ENCODE measurements at regions not wholly inside any gene's neighbourhood (a gene's known extent, or its start where the extent isn't known, plus 50 kb on each side); places are given as distances from the start of the nearest gene placed in this dataset.

DNA sequence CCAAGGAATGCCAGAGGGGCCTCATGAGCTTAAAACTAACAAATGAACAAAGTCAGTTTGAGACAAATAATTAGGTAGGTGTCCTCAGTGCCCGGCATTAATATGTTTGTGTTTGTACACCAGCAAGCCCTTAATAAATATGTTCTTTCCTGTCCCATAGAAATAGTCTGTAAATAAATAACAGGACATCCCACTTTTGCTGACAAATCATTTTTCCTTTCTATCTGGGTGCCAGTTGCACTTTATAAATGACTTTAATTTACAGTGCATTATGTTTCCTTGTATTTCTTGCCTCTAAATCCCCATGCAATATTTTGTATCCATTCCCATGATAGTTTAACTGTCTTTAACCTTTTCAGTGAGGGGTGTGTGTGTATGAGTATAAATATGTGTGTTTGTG lies 170.3 kb downstream of the CBLN1 start:
- DNase-seq, result no peak
- H3K4me1 ChIP-seq (ENCODE audit: control insufficient read depth in 5 of 5, insufficient read depth in 5 of 5, low read length in 5 of 5), result peaks cover 0 to 3% (median 0%) of the 10 kb centered on the region in 5 donors
- no peak for ATAC-seq (ENCODE audit: insufficient read depth, low FRiP score)
- H3K36me3 ChIP-seq (ENCODE audit: control insufficient read depth in 4 of 4, insufficient read depth in 4 of 4, low read length in 4 of 4), result no peaks in the 10 kb centered on the region
- no peak overlapping the region for H3K4me3 ChIP-seq
- TF ChIP-seq, protein P1, sequence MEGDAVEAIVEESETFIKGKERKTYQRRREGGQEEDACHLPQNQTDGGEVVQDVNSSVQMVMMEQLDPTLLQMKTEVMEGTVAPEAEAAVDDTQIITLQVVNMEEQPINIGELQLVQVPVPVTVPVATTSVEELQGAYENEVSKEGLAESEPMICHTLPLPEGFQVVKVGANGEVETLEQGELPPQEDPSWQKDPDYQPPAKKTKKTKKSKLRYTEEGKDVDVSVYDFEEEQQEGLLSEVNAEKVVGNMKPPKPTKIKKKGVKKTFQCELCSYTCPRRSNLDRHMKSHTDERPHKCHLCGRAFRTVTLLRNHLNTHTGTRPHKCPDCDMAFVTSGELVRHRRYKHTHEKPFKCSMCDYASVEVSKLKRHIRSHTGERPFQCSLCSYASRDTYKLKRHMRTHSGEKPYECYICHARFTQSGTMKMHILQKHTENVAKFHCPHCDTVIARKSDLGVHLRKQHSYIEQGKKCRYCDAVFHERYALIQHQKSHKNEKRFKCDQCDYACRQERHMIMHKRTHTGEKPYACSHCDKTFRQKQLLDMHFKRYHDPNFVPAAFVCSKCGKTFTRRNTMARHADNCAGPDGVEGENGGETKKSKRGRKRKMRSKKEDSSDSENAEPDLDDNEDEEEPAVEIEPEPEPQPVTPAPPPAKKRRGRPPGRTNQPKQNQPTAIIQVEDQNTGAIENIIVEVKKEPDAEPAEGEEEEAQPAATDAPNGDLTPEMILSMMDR (IDR thresholded peaks at IDR 0.05; ENCODE audit: control extremely low read depth, extremely low read depth), result no peak
- H3K9ac ChIP-seq (ENCODE audit: insufficient read depth in 1 of 2, low read length in 2 of 2), result no peak overlapping the region
- H3K27ac ChIP-seq (ENCODE audit: low read depth in 1 of 2, low read length in 1 of 2), result no peak overlapping the region
- H3K27me3 ChIP-seq (ENCODE audit: control insufficient read depth in 3 of 3, insufficient read depth in 3 of 3, low read length in 2 of 3), result peaks cover 0 to 4% (median 0%) of the 10 kb centered on the region in 3 donors
- WGBS, 2 donors, result 72 to 75% methylated on average over 1 of the region's 1 CpG
- peaks cover 0 to 9% (median 0%) of the 10 kb centered on the region in 4 donors for H3K9me3 ChIP-seq (ENCODE audit: control insufficient read depth in 4 of 4, insufficient read depth in 3 of 4, low read length in 3 of 4)

DNA sequence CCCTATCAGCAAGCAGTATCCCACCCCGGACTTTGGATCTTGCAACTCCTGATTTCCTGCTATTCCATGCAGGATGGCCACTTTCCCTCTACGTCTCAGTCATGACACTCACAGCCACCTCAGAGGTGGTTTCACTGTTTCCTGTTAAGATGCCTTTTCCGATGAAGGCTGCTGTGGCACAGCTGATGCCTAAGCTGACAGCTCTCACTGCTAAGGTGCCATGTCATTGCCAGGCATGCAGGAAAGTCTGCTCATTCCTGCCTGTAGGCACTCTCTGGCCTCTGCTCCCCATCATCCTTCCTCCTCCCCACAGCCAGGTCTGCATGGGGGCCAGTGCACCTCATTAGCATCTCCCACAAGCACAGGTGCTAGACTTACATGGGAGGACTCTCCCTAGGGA lies 173.0 kb downstream of the CBLN1 start:
- WGBS, 2 donors, result 74 to 77% methylated on average over 3 of the region's 3 CpGs
- ATAC-seq (ENCODE audit: insufficient read depth, low FRiP score) (no peak), DNase-seq (no peak)
- Histone ChIP-seq H3K9ac (ENCODE audit: insufficient read depth in 1 of 2, low read length in 2 of 2) (no peak overlapping the region), H3K27me3 (ENCODE audit: control insufficient read depth in 3 of 3, insufficient read depth in 3 of 3, low read length in 2 of 3) (peaks cover 0 to 4% (median 0%) of the 10 kb centered on the region in 3 donors), H3K4me3 (no peak overlapping the region), H3K4me1 (ENCODE audit: control insufficient read depth in 5 of 5, insufficient read depth in 5 of 5, low read length in 5 of 5) (peaks cover 0 to 3% (median 0%) of the 10 kb centered on the region in 5 donors), H3K27ac (ENCODE audit: low read depth in 1 of 2, low read length in 1 of 2) (no peak overlapping the region), H3K9me3 (ENCODE audit: control insufficient read depth in 4 of 4, insufficient read depth in 3 of 4, low read length in 3 of 4) (peaks cover 0 to 5% (median 0%) of the 10 kb centered on the region in 4 donors), H3K36me3 (ENCODE audit: control insufficient read depth in 4 of 4, insufficient read depth in 4 of 4, low read length in 4 of 4) (no peaks in the 10 kb centered on the region)
- TF ChIP-seq, protein P1 (IDR thresholded peaks at IDR 0.05; ENCODE audit: control extremely low read depth, extremely low read depth), result no peak

DNA sequence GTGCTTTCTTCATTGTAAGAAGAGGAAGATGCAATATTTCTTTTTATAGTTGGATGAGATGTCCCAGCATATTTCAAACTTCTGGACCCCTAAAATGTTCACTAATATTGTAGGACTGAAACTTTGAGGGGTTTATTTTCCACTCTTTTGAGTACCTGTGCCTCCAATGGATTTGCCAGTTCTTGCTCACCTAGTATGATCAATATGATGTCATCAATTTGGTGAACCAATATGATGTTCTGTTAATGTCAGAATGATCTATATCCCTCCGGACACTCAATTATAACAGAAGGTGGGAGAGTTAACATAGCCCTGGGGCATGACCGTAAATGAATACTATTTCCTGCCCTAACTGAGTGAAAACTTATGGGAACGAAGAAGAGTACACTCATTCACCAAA lies 178.3 kb downstream of the CBLN1 start:
- DNase-seq (no peak), ATAC-seq (ENCODE audit: insufficient read depth, low FRiP score) (no peak)
- Histone ChIP-seq H3K4me3 (no peak overlapping the region), H3K36me3 (ENCODE audit: control insufficient read depth in 4 of 4, insufficient read depth in 4 of 4, low read length in 4 of 4) (no peaks in the 10 kb centered on the region), H3K27ac (ENCODE audit: low read depth in 1 of 2, low read length in 1 of 2) (no peak overlapping the region), H3K27me3 (ENCODE audit: control insufficient read depth in 3 of 3, insufficient read depth in 3 of 3, low read length in 2 of 3) (no peaks in the 10 kb centered on the region), H3K4me1 (ENCODE audit: control insufficient read depth in 5 of 5, insufficient read depth in 5 of 5, low read length in 5 of 5) (no peaks in the 10 kb centered on the region), H3K9me3 (ENCODE audit: control insufficient read depth in 4 of 4, insufficient read depth in 3 of 4, low read length in 3 of 4) (no peaks in the 10 kb centered on the region), H3K9ac (ENCODE audit: insufficient read depth in 1 of 2, low read length in 2 of 2) (no peak overlapping the region)
- 87 to 88% methylated on average over 3 of the region's 3 CpGs for WGBS, 2 donors
- TF ChIP-seq, protein P1 (IDR thresholded peaks at IDR 0.05; ENCODE audit: control extremely low read depth, extremely low read depth), result no peak

DNA sequence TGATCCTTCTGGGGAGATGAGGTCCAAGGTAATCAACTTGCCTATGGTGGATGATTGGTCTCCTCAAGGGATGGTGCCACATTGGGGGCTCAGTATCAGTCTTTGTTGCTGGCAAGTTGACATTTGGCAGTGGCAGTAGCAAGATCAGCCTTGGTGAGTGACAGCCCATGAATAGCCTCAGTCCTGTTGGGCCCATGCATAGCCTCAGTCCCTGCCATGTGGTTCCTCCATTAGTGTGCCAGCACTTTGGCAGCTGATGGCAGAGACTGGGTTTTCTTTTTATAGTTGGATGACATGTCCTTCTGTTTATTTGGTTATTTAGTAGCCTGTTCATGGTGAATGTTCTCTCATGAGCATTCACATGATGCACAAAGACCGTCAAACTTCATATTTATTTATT lies 179.6 kb downstream of the CBLN1 start:
- WGBS, 2 donors, result 87 to 96% methylated on average over 1 of the region's 1 CpG
- TF ChIP-seq, protein P1 (IDR thresholded peaks at IDR 0.05; ENCODE audit: control extremely low read depth, extremely low read depth), result no peak
- Histone ChIP-seq H3K36me3 (ENCODE audit: control insufficient read depth in 4 of 4, insufficient read depth in 4 of 4, low read length in 4 of 4) (no peaks in the 10 kb centered on the region), H3K4me1 (ENCODE audit: control insufficient read depth in 5 of 5, insufficient read depth in 5 of 5, low read length in 5 of 5) (peaks cover 0 to 6% (median 0%) of the 10 kb centered on the region in 5 donors), H3K9ac (ENCODE audit: insufficient read depth in 1 of 2, low read length in 2 of 2) (no peak overlapping the region), H3K27ac (ENCODE audit: low read depth in 1 of 2, low read length in 1 of 2) (no peak overlapping the region), H3K9me3 (ENCODE audit: control insufficient read depth in 4 of 4, insufficient read depth in 3 of 4, low read length in 3 of 4) (no peaks in the 10 kb centered on the region), H3K4me3 (no peak overlapping the region), H3K27me3 (ENCODE audit: control insufficient read depth in 3 of 3, insufficient read depth in 3 of 3, low read length in 2 of 3) (no peaks in the 10 kb centered on the region)
- ATAC-seq (ENCODE audit: insufficient read depth, low FRiP score) (no peak), DNase-seq (no peak)
